SH-SY5Y (cell line): ENCODE measurements at regions not wholly inside any gene's neighbourhood (a gene's known extent, or its start where the extent isn't known, plus 50 kb on each side); places are given as distances from the start of the nearest gene placed in this dataset.

Experiments used
- GATA2 ChIP-seq: IDR thresholded peaks from 2 replicates; pipeline ENCODE4 v1.6.1; 2011; ENCODE audit warnings: mild to moderate bottlenecking, low read depth, low read length
- GATA3 ChIP-seq: IDR thresholded peaks from 2 replicates; pipeline ENCODE4 v1.6.1; 2011; ENCODE audit warnings: low read depth, mild to moderate bottlenecking, low read length, moderate library complexity

DNA sequence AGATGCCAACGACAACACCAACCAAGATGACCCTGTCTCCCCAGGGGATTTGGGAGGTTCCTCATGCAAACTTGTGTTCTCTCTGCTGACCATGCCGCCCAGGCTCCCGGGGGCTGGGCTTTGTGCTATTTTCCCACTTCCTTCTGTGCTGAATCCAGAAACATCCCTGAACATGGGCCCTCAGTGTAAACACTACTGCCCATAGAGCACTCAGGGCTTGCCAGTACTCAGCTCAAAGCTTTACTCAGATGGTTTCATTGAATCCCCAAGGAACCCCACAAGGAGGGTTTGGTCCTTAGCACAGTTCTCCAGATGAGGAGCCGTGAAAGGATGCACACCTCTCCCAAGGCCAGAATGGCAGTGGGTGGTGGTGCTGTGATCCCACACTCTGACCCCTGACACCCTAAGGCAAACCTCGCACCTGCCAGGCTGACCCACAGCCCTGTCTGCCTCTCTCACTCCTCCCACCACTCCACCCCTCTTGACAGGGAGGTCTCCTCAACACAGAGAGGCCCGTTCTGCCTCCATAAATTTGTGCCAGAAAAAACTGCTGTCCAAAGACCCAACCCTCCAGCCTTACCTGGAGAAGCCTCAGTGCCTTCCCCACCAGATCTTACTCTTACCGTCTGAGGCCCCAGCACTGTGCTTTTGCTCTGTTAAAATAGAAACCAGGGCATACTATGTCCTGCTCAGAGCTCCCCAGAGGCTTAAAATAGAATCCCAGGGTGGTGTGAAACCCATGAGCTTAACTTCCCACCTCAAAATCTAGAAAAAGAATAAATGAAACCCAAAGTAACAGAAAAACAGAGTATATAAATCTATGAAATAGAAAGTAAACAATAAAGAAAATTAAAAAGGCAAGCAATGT lies 283.0 kb upstream of the CDH4 start:
- TF ChIP-seq GATA3 (no peak), GATA2 (no peak)

DNA sequence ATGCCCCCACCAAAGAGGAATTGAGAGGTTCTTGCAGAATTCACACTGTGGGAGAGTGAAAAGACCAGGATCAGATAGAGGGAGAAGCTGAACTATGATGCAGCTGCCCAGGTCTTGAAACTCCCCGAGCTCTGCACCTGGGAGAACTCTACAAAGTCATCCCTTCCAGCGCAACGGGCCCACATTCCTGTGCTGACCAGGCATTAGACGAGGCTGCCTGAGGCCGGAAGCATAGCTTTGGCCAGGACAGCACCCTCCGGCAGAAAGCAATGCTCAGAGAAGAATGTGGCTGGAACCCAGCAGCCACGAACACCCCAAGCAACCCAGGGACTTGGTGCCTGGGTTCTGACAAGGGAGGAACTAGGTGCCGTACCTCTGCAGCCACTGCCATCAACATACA lies 281.5 kb upstream of the CDH4 start:
- TF ChIP-seq GATA2, result no peak
- no peak for TF ChIP-seq GATA3

- no peak for TF ChIP-seq GATA3
- TF ChIP-seq GATA2, result no peak
Observed at GRCh38 chr20:60974022-60974421, 278.0 kb upstream of the CDH4 start.

DNA sequence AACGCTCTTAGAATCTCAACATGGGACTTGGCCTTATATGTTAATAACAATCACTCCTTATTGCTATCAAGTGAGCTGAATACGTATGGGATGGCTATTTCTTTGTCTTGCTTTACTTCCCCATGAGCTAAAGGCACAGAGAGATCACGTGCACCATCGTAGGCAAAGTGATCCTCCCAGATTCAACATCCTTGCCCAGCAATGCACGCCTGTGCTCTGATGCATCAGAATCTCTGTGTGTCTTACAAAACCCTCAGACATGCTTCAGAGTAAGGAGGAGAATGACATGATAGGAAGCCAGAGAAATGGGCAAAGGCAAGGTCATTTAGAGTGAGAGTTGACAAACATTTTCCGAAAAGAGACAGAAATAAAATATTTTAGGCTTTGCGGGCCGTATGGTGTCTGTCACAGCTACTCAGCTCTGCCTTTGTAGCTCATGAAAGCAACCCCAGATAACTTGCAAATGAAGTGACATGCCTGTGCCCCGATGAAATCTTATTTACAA lies 277.6 kb upstream of the CDH4 start:
- TF ChIP-seq GATA2 (no peak), GATA3 (no peak)

- TF ChIP-seq GATA3 (no peak), GATA2 (no peak)
Observed at GRCh38 chr20:60976139-60976538, 275.9 kb upstream of the CDH4 start.

- no peak for TF ChIP-seq GATA3
Observed at GRCh38 chr20:60976913-60977312, 275.1 kb upstream of the CDH4 start.

DNA sequence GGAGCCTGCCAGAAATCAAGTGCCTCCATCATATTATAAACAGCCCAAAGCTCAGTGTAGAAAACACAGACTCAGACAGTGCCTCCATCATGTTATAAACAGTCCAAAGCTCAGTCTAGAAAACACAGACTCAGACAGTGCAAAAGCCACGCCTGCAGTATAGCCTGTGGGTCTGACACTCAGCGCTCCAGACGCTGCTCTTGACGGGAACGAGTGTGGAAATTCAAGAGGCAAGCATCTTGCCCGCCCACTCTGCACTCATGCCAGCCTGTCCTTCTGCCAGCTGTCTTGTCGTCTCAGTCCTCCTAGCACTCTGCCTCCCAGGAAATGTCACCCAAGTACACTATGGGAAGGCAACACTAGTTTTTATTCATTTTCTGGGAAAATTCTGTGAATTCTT lies 274.2 kb upstream of the CDH4 start:
- TF ChIP-seq GATA2 (no peak), GATA3 (no peak)

DNA sequence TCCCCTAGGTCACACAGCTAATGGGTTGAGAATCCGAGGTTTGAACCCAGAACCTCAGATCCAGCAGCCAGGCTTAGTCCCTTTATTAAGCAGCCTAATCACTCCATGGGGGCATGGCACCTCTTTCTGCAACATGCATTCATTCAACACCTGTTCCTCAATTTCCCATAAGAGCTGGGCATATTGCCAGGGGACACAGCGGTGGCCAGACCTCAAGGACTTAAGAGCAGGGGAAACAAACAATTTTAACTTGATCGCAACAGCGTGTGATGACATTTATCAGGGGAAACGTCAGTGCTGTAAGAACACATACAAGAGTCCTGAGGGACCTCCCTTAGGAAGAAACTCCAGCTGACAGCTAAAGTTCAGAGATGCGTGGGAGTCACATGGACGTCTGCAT lies 267.4 kb upstream of the CDH4 start:
- TF ChIP-seq GATA2 (no peak), GATA3 (no peak)

DNA sequence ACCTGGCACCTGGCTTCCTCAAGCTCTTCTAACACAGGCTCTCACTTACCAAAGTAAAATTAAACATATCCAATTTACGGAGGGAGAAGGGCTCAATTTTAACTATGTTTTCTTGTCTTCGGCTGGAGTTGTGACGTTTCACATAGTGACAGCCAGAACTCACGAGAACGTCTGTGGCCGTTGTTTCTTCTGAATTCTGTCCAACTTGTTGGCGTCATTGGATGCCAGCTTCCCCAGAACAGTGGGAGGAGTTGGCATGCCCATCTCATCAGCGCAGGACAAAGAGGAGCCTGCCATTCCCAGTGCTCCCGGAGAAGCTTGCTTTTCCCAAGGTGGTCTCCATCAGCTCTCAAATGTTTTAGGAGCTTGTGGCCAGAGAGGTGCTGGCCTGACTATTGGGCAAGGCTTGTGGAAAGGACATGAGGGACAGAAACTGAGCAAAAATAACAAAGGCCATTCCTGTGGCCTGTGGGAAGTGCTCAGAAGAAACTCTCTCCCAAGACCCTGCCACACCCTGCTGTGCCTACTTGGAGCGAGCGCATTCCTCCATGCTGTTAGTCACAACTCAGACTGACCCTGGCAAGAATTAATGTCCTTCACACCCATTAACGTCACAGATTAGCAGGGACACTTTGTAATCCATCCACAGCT lies 265.4 kb upstream of the CDH4 start:
- TF ChIP-seq GATA2 (no peak), GATA3 (no peak)

- TF ChIP-seq GATA2 (no peak), GATA3 (no peak)
Observed at GRCh38 chr20:60990061-60990460, 262.0 kb upstream of the CDH4 start.

GRCh38 chr20:60990643-60991042 lies 261.4 kb upstream of the CDH4 start:
- TF ChIP-seq GATA3 (no peak), GATA2 (no peak)

DNA sequence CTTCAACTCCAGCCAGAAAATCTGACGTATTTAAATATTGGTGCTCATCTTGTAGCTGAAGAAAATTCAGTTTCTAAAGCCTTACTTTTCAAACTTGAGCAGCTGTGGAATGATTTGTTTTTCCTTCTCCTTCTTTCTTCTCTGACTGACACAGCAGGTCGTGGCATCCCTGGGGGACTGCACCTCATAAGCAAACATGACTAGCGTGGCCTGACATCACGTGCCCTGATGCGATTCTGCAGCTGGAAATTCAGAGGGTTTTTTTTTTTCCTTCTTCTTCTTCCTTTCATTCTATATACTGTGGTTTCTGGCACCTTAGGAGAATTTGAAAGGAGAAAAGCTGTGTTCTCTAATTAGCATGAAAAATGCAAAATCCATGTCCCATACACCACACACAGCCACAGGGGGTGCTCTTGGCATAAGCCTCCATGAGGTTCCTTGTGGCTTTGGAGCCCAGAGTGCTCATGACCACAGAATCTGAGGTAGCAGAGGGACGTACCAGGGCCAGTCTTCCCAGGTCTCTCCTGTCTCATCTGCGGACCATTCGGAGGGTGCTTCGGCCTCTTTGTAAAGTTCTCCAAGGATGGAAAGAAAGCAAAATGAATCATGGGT lies 258.5 kb upstream of the CDH4 start:
- TF ChIP-seq GATA3, result no peak
- TF ChIP-seq GATA2, result no peak

- TF ChIP-seq GATA2 (no peak), GATA3 (no peak)
Observed at GRCh38 chr20:60999250-60999649, 252.8 kb upstream of the CDH4 start.

DNA sequence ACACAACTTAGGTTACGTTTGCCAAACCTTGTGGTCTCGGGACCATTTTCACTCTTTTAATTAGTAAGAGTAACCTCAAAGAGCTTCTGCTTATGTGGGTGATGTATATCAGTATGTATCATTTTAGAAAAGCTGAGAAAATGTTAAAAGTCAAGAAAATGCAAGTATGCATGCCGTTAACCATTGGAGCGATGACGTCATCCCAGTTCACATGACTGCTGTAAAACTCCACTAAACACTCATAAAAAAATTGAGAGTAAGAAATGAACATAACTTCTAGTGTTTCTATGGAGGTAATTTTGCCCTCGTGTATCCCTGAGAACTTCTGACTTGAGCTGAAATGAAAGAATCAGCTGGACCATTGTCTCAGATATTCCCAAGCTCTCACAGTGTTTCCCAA lies 250.0 kb upstream of the CDH4 start:
- no peak for TF ChIP-seq GATA2
- no peak for TF ChIP-seq GATA3

DNA sequence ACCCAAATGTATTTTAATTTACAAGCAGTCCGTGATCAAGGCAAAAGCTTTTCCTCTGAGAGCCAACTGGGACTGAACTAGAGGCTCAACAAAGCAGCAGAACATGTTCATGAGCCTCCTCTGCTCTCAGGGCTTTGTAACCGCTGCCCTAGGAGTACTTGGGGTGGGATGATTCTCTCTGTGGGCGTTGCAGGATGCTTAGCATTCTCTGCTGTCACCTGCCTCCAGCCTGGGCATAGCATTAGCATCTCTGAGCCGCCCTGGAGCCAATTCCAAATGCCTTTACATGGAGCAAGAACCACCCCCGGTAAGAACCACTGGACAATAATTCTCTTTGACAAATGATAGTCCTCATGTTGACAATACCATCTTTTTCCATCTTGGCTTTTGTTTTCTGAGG lies 237.6 kb upstream of the CDH4 start:
- TF ChIP-seq GATA2, result no peak
- TF ChIP-seq GATA3, result no peak

DNA sequence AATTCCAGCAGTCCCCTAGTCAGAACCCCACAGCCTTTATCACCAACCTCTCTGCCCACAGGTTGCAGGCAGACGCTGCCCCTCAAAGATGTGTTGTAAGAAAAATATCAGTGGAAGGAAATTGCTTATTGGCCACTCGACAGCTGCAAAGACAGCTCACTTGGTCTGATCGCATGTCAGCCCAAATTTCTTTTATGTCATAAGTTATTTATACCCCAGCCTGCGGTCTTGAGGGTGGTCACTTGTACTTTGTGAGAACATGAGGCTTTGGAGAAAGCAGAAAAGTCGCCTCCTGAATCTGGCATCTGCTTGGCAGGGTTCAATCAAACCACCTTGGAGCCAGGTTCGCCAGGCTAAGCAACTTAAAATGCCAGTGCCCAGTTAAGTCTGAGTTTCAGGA lies 236.5 kb upstream of the CDH4 start:
- TF ChIP-seq GATA2 (no peak), GATA3 (no peak)
